HUDEP-2 (cell line): ENCODE measurements at regions not wholly inside any gene's neighbourhood (a gene's known extent, or its start where the extent isn't known, plus 50 kb on each side); places are given as distances from the start of the nearest gene placed in this dataset.

Experiments used
- DNase-seq, 76 experiments: peaks; one replicate each; lab custom pipeline; 2025; ENCODE audit not compliant: unreplicated experiment in 76 of 76; lab: John Stamatoyannopoulos, UW

DNA sequence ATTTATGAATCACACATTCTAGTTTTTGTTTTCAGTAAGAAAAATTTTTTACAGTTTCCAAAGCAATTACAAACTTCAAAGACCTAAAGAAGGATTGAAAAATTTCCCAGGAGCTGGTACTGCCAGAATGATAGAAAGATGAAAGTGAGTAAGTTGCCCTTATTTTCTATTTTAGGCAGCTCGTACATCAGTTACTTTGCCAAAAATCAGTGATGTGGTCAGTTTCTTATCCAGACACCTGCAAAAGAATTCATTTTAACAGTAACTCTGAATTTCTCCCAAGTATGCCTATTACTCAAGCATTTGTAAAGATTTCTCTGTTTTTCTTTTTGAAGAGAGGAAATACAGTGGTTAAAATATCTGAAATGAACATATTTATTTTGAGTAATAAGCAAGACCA lies 976.3 kb upstream of the RAG2 start:
- no peak for DNase-seq

DNA sequence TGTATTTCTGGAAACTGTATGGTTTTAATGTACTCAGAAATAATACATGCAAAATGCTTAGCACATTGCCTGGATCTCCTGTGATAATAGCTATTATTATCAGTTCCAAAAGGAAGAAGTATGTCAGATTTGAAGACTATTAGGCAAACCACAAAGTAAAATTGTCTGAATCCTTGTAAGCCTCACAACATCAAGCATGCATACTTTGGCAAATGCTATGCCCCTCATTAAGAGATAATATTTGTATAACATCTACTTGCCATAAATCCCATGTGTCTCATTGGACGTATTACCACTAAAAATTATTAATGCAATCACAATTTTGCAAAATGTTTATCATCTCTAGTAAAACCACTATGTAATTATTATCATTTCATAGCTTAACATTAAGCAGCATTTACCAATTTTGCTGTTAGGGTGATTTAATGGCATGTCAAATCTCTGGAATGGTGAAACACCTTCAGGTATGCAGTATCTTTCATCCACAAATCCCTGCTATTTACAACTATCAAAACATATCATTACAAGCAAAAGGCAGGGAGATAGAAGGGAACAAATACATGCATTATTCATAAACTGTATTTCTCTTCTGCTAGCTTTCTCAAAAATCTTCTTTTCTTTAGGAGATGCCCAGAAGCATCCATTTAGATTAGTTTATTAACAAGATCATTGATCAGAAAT lies 974.6 kb upstream of the RAG2 start:
- DNase-seq = no peak

DNA sequence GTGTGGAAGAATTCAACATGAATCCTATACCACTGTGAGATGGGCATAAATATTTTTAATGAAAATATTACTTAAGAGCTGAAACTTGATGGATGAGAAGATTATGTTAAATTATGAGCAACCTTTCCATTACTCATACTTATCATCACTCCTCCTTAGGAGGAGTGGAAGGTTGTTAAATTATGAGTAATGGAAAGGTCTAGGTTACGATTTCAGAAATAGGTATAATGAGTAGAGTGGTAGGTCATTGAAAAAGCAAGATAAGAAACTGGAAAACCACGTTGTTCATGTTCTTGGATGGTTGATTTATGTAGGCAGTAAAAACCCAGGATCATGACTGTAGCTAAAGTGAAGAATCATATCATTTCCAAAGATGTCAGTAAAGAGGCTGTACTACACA lies 973.2 kb upstream of the RAG2 start:
- no peak for DNase-seq

DNA sequence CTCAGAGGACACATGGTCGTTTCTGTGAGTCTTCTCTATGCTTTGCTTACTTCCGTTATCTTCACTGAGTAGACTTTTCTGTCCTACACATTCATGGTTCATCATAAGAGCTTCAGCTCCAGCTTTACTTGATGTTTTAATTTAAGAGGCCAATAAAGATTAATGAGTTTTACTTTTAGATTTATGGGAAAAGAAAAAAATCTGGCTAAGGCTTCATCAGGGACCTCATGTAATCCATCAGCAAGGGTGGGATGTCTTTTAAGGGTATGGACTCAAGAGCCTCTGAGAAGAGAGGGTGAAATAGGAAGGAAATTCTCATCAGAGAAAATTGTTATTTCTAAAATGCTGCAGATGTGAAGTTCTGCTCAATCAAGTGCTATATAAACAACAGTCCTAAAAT lies 963.0 kb upstream of the RAG2 start:
- no peak for DNase-seq

DNA sequence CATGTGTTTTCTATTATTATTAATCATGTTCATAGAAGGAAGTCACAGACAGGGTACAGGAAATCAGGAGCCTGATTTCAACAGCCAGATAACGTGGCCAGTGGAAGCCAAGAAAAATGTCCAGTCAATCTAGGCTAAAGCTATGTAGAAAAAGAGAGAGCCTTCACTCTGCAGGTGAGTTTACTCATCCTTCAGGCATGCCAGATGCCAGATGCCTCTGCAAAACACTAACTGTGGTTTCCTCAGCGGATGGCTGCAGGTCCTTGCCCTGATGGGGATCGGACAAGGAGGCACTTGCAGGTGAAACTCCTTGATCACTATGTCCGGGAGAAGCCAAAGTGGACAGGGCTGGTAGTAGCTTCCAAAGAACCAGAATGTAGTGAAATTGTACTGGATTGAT lies 962.3 kb upstream of the RAG2 start:
- DNase-seq = no peak

DNA sequence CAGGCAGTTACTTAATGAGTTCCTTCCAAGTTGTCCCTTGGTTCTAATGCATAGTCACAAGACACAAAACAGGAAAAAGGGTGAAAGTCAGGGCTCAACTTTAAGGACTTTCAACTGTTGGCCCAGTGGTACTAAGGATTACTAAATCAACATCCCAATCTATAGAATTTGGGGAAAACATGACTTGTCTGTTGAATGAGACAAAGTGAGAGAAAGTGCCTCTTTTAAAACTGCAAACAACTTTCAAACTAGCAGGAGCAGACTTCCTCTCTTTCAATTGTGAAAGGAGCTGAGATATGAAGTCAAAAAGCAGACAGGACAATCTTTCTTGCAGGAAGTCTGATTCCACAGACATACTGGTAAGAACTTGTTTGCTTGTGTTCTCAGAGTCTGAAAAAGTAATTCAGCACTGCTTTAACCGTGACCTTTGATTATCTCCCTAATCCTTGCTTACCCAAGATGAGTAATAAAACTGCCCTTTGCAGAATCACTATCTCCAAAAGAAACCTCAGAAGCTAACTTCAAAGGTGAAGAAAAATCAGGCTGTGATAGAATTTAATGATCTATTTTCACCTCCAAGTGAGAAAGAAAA lies 960.7 kb upstream of the RAG2 start:
- no peak for DNase-seq

DNA sequence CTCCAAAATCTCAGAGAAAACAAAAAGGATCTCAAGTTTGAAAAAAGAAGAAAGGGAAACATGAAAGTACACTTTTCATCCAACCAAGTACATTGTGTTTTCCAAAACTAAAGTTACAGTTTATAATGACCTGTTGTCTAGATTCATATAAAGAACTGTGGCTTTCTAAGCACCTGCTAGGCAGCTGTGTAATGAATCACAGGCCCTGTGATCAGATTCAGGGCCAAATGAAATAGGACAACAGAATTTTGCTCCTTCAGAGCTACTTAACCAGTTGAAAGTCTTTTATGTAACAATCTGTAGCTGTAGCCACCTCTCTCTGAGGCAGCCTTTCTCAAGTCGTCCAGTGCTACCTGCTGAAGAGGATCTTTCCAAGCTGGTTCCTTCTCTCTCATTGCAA lies 960.0 kb upstream of the RAG2 start:
- no peak for DNase-seq

DNA sequence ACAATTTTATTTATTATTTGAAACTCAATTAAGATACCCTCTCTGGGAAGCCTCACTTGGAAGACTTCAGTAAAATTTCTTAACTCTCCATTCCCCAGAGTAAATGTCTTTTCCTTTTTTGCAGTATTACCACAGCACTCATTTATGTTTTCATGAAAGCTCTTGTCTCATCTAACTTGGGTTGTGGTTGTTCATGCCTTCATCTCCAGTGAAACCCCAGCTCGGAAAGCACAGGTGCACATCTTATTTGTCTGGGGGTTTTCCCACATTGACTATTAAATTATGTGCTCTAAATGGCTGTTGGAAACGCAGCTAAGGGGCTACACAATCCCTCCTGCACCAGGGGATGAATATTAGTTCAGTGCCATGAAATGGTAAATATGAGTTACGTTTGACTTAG lies 954.2 kb upstream of the RAG2 start:
- DNase-seq = no peak

DNA sequence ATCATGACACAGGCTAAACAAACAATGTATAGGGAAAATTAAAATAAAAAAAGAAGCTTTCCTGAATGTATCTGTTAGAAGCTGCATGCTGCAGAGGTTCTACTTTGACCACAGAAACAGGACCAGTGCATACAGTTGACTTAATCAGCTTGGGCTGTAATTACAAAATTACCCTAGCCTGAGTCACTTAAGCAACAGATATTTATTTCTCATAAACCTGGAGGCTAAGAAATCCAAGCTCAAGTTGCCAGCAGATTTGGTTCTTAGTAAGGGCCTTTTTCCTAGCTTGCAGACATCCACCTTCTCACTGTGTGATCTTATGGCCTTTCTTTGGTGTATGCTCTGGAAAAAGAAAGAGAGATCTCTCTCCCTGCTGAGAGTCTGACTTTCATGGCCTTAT lies 946.5 kb upstream of the RAG2 start:
- DNase-seq = no peak

DNA sequence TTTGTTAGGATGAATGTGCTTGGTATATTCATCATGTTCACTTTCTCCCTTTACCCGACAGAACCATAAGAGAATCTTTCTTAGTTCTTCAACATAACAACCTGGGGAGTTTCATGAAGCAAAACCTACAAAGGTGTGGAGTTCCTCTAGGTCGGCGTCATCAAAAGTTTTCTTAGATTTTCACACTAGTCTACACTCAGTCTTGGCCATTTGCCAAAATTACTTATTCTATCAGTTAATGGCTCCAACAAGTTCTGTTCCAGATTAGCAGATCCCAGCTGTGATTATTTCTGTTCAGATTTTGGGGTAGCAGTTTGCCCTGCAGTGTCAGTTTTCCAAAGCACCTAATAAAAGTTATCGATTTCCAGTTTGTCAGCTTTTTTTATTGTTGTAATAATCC lies 935.8 kb upstream of the RAG2 start:
- DNase-seq = no peak

DNA sequence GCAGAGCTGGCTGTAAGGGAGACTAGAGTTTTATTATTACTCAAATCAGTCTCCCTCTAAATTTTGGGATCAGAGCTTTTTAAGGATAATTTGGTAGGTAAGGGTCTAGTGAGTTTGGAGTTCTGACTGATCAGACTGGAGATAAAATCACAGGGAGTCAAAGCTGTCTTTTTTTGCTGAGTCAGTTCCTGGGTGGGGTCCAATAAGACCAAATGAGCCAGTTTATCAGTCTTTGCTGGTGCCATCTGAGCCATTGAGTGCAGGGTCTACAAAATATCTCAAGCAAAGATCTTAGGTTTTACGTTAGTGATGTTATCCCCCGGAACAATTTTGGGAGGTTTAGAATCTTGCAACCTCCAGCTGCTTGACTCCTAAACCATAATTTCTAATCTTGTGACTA lies 935.1 kb upstream of the RAG2 start:
- DNase-seq = peak in 4 of 76 experiments; percentile 3 to 10 (median 7)

DNA sequence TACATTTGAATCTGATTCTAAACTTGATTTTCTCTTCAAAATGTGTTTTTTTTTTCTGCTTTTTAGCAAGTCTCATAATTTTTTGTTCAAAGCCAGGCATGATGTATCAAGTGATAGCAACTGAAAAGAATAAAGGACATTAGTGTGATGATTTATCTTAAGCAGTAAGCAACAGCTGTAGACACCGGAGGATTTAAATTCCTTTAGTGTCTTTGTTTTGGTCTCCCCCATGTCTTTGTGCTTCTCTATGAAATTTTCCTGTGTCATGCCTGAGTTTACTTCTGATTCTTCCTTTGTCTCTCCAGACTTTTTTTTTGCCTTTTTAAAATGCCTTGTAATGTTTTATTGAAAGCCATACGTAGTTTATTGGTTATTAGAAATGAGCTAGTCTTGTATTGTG lies 934.2 kb upstream of the RAG2 start:
- no peak for DNase-seq

DNA sequence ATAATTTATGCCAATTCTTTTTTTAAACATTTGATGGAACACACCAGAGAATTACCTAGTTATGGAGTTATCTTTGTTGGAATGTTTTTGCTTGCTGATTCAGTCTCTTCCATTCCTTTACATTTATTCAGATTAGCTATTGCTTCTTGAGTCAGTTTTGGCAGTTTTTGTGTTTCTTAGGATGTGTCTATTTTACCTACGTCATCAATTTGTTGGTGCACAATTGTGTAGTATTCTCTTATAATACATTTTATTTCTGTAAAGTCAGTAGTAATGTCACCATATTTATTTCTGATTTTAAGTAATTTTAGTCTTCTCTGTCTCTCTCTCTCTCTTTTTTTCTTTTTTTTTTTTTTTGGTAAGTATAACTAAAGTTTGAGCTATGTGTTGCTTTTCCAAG lies 929.5 kb upstream of the RAG2 start:
- DNase-seq = no peak

DNA sequence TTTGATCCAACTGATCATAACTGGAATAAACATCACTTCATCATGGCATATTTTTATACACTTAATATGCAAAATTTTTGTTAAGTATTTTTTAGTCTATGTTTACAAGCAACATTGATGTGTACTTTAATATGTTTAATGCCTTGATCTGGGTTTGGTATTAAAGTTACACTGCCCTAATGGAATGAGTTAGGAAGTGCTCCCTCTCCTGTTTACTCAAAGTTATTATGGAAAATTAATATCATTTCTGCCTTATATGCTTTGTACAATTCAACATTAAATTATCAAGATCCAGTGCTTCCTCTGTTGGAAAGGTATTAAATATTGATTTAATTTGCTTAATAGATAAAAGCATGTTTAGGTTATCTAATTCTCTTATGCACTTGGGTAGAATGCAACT lies 927.3 kb upstream of the RAG2 start:
- no peak for DNase-seq

DNA sequence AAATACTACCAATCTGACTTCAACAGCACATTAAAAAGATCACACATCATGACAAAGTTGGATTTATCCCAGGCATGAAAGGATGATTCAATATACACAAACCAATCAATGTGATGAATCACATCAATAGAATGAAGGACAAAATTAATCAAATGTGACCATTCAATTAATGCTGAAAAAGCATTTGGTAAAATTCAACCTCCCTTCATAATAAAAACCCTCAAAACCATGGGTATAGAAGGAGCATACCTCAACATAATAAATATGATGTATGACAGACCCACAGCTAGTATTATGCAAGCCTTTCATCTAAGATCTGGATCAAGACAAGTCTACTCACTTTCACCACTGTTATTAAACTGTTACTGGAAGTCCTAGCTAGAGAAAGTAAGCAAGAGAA lies 921.7 kb upstream of the RAG2 start:
- DNase-seq = no peak

DNA sequence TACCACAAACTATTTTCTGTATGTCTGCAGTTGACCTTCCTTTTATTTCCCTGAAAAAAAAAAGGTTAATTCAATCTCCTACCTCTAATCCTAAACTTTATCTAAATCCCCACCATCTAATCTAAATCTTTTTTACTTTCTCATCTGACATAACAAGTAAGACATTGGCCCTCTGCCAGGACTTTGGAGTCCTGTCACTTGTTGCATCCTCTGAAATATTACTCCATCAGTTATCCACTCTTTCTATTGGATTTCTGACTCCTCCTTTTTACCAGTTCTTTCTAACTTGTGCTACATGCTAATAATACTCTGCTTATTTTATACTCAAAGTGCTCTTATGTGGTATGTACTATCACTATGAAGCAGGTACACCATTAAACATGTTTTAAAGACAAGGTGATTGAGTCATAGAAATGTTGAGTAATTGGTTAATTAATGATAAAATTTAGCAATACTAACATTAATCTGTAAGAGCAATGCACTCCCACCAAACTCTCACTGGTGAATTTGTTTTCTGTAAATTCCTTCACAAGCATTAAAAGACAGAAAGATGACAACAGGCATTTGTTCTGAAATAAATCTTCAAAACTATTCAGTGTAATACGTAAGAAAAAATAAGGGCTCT lies 914.2 kb upstream of the RAG2 start:
- no peak for DNase-seq

DNA sequence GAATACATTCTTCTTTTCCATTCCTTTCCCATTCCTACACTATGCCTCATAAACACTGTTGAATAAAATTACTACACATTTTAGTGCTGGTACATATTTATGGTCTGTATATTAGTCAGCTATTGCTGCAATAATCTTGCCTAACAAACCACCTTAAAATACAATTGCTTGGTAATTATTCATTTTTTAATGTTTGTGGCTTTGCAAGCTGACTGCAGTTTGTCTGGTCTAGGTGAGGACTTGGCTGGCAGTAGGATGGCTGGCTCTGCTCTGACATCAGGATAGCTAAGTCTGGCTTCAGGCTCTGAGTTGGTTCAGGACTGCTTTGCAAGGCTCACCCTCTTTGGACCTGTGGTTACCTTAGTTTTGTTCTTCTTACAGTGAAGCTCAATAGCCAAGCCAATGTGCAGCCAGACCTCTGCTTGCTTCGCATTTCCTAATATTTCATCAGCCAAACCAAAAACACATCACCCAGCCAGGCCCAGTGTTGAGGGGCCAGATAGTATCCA lies 913.4 kb upstream of the RAG2 start:
- no peak for DNase-seq

DNA sequence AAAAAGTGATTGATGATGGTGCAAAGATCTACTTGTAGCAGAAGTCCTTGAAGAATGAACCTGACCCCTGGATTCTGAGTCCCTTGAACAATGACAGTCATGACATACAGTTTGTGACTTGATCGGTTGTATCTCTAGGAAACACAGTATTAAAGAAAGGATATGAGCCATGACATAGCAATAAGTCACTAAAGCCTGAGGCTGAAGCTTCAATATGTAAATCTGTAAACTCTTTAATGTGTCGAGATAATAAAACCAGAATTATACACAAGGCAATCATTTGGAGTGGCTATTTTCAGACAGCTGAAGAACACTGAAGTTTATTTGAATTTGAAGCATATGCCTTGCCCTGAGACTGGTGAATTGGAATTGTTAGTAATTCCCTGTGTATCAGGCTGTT lies 911.5 kb upstream of the RAG2 start:
- no peak for DNase-seq

DNA sequence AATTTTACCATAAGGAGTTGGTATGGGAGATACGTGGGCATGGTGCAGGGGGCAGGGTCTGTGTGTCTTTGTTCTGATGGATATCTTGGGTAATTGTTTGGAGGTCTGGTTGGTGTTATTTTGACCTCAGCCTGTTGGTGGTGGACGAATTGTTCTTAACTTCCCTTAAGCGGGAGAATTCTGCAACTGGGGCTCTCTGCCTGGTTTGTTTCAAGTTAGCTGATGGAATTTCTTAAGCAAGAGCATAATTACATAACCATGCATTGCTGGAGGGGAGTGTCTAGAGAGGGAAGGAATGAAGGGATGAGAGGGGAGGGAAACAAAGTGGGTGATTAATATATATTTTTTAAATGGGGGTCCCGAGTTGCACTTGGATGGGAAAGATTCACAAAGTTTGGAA lies 908.5 kb upstream of the RAG2 start:
- no peak for DNase-seq

DNA sequence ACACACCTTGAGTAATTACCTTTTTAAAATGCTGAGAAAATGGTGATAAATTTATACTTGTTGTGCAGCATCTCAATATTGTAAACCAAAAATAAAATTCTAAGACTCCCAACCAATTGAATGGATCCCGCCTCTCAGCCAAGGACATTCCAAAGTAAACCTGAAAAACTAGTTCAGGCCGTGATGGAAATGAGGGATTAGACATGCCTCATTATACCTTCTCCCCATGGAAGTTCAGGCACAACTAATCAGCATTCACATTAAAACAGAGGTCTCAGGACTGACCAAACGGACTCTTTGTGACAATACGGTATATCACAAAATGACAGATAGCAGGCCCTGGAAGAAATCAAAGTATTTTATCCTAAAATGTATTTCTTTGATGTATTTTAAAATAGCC lies 907.4 kb upstream of the RAG2 start:
- DNase-seq = no peak

DNA sequence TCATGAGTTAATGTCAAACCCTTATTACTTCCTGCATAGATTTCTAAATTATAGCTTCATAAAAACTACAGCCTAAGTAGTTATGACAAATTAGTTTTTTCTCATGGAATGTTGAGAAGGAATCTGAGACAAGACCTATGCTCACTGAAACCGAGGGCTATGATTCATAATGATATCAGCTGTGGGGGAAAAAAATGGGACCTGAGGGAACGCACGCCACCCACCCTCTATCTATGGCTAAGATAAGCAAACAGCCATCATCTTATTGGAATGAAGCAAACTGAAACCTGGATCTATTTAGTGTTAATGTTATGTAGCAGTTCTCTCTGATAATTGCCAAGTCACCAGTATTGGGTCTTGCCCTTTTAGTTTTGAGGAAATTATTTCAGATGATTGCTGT lies 906.9 kb upstream of the RAG2 start:
- DNase-seq = no peak

DNA sequence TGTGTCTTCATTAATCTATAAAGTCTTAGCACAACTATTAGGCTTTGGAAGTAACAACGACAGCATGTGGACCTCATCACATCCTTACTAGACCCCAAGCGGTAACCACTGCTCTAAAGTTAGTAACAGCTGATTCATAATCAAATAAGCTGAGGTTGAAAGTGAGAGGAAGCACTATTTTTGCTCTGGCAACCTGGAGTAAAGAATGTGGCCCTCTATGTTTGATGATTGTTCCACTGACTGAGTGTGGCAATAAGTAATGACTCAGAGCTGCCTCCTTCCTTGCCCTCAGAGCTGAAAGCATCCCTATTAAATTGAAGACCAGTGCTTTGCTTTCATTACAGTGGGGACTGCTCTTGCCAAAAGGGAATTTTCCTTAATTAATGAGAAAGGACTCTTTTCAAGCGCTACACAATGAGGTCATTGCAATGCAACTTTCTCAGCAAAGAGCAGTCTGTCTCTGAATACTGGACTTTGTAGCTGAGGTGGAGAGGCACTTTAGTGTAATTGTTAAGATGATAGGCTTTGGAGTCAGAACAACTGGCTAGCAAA lies 906.1 kb upstream of the RAG2 start:
- DNase-seq = no peak
